A673 (cell line): ENCODE measurements at regions not wholly inside any gene's neighbourhood (a gene's known extent, or its start where the extent isn't known, plus 50 kb on each side); places are given as distances from the start of the nearest gene placed in this dataset.

Source experiments
- BruUV-seq: library from RNA; stranded (reverse); fragments of 400-500 nt; replicated peaks from 2 replicates; lab custom pipeline; 2021; lab: Mats Ljungman, UMichigan
- CTCF ChIA-PET: fragments of 300-600 bp; sonication (Branson Sonifier 250); formaldehyde crosslinking; loops from one replicate; lab custom pipeline; 2022; ENCODE audit warnings: antibody characterized with exemption; lab: Charles Lee
- POLR2A ChIA-PET: fragments of 300-600 bp; sonication (Branson Sonifier 250); formaldehyde crosslinking; loops from one replicate; lab custom pipeline; 2022; ENCODE audit warnings: antibody characterized with exemption; ENCODE audit not compliant: low non-redundant PET; lab: Charles Lee
- DNase-seq: peaks from one replicate; pipeline ENCODE4 v3.0.0-alpha.2; 2015; ENCODE audit warnings: low spot score
- H3K27ac ChIP-seq: fragments of 200-600 bp; sonication (generic); 2 replicates; pipeline ENCODE4 v1.5.1; 2016; ENCODE audit warnings: mixed run types, low read depth, mild to moderate bottlenecking, mixed read lengths, antibody characterized with exemption, low read length; ENCODE audit not compliant: poor library complexity, severe bottlenecking
- H3K27me3 ChIP-seq: fragments of 200-600 bp; sonication (generic); replicated peaks from 2 replicates; pipeline ENCODE4 v1.6.1; 2017; ENCODE audit warnings: mixed run types, low read depth, mild to moderate bottlenecking, mixed read lengths, antibody characterized with exemption, low read length; ENCODE audit not compliant: insufficient read depth, poor library complexity
- H3K36me3 ChIP-seq: fragments of 200-600 bp; sonication (generic); 2 replicates; pipeline ENCODE4 v1.6.1; 2016; ENCODE audit warnings: mixed run types, mild to moderate bottlenecking, mixed read lengths, antibody characterized with exemption, low read length; ENCODE audit not compliant: insufficient read depth, poor library complexity, severe bottlenecking
- H3K4me1 ChIP-seq: fragments of 200-600 bp; sonication (generic); 2 replicates; pipeline ENCODE4 v1.6.1; 2017; ENCODE audit warnings: mixed run types, mild to moderate bottlenecking, mixed read lengths, antibody characterized with exemption, low read length; ENCODE audit not compliant: insufficient read depth, poor library complexity, severe bottlenecking
- H3K4me3 ChIP-seq: fragments of 200-600 bp; sonication (generic); 2 replicates; pipeline ENCODE4 v1.5.1; 2016; ENCODE audit warnings: low read depth, mixed run types, mild to moderate bottlenecking, mixed read lengths, low read length; ENCODE audit not compliant: poor library complexity, severe bottlenecking
- H3K9me3 ChIP-seq: fragments of 200-600 bp; sonication (generic); 2 replicates; pipeline ENCODE4 v1.6.1; 2016; ENCODE audit warnings: mixed run types, low read depth, mild to moderate bottlenecking, mixed read lengths, antibody characterized with exemption, low read length; ENCODE audit not compliant: poor library complexity, severe bottlenecking
- CTCF ChIP-seq: fragments of 300-800, 200-600 bp; sonication (generic); conservative IDR thresholded peaks from 2 replicates; pipeline ENCODE4 v1.5.1; 2017; ENCODE audit warnings: low read depth, mild to moderate bottlenecking, antibody characterized with exemption, low read length, moderate library complexity, mixed read lengths
- EZH2 ChIP-seq: fragments of 200-600 bp; sonication (generic); IDR thresholded peaks from 2 replicates; pipeline ENCODE4 v1.6.1; 2017; ENCODE audit warnings: borderline replicate concordance, low read depth, mild to moderate bottlenecking, mixed read lengths, antibody characterized with exemption, low read length; ENCODE audit not compliant: poor library complexity, severe bottlenecking
- intact Hi-C: fragments of 100-400 bp; cut with micrococcal nuclease; formaldehyde crosslinking; loops from one replicate; pipeline ENCODE4 v1.10.0; 2022; ENCODE audit not compliant: unreplicated experiment

GRCh38 chr18:42563995-42564394 is 551.5 kb downstream of the RIT2 start:
- BruUV-seq = no TSS peak
- POLR2A ChIA-PET = no interaction called here
- H3K4me1 ChIP-seq = peaks cover 3% of the 10 kb centered on the region
- H3K9me3 ChIP-seq = no peaks in the 10 kb centered on the region
- no peak overlapping the region for H3K27ac ChIP-seq
- no peak overlapping the region for H3K4me3 ChIP-seq
- H3K27me3 ChIP-seq = no peaks in the 10 kb centered on the region
- CTCF ChIA-PET = no interaction called here
- no peak for TF ChIP-seq EZH2
- TF ChIP-seq CTCF = no peak
- no peaks in the 10 kb centered on the region for H3K36me3 ChIP-seq
- DNase-seq = no peak
- intact Hi-C loops = no loop called here

DNA sequence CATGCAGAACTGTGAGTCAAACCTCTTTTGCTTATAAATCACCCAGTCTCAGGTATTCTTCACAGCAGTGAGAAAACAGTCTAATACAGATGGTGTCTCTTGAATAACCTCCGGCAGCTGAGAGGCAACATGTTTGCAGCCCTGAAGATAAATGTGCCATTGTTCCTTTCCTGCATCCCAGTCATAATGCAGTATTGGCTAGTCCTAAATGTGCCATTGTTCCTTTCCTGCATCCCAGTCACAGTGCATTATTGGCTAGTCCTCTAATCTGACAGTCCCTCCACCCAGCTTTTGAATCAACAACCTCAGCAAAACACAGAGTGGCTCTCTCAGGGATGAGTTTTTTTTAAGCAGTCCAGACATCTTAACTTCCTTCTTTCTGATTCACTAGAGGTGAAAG is 550.7 kb downstream of the RIT2 start:
- no peak for TF ChIP-seq EZH2
- TF ChIP-seq CTCF = no peak
- no peaks in the 10 kb centered on the region for H3K9me3 ChIP-seq
- CTCF ChIA-PET = no interaction called here
- DNase-seq = no peak
- H3K27ac ChIP-seq = no peak overlapping the region
- H3K36me3 ChIP-seq = no peaks in the 10 kb centered on the region
- no peak overlapping the region for H3K4me3 ChIP-seq
- H3K4me1 ChIP-seq = peaks cover 3% of the 10 kb centered on the region
- POLR2A ChIA-PET = no interaction called here
- intact Hi-C loops = no loop called here
- BruUV-seq = no TSS peak
- H3K27me3 ChIP-seq = no peaks in the 10 kb centered on the region

- ChIA-PET POLR2A (no interaction called here), CTCF (no interaction called here)
- Histone ChIP-seq H3K27me3 (no peaks in the 10 kb centered on the region), H3K27ac (no peak overlapping the region), H3K9me3 (no peaks in the 10 kb centered on the region), H3K36me3 (no peaks in the 10 kb centered on the region), H3K4me3 (no peak overlapping the region), H3K4me1 (no peaks in the 10 kb centered on the region)
- intact Hi-C loops = no loop called here
- TF ChIP-seq EZH2 (no peak), CTCF (no peak)
- no TSS peak for BruUV-seq
- DNase-seq = no peak
These were observed 546.7 kb downstream of the RIT2 start for GRCh38 chr18:42568773-42569172.
